Ascending aorta (tissue), 2 donors: ENCODE measurements at regions not wholly inside any gene's neighbourhood (a gene's known extent, or its start where the extent isn't known, plus 50 kb on each side); places are given as distances from the start of the nearest gene placed in this dataset.

Source experiments
- DNase-seq, 2 donors: peaks; one replicate each; pipeline ENCODE4 v3.0.0-alpha.2; 2019; ENCODE audit warnings: low spot score in 2 of 2
- H3K27ac ChIP-seq, 2 donors: fragments of 200-600 bp; sonication (generic); one replicate each; pipeline ENCODE4 v1.5.1; 2016 to 2017; ENCODE audit warnings: mild to moderate bottlenecking in 1 of 2
- H3K27me3 ChIP-seq: fragments of 200-600 bp; sonication (generic); one replicate; pipeline ENCODE4 v1.5.1; 2017
- H3K36me3 ChIP-seq, 2 donors: fragments of 200-600 bp; sonication (generic); one replicate each; pipeline ENCODE4 v1.5.1; 2016
- H3K4me1 ChIP-seq, 2 donors: fragments of 200-600 bp; sonication (generic); one replicate each; pipeline ENCODE4 v1.5.1; 2016 to 2017; ENCODE audit warnings: mild to moderate bottlenecking in 1 of 2
- H3K4me3 ChIP-seq, 2 donors: fragments of 200-600 bp; sonication (generic); one replicate each; pipeline ENCODE4 v1.5.1; 2016 to 2017; ENCODE audit warnings: mild to moderate bottlenecking in 1 of 2
- H3K9me3 ChIP-seq, 2 donors: fragments of 200-600 bp; sonication (generic); one replicate each; pipeline ENCODE4 v1.5.1; 2016
- CTCF ChIP-seq, 3 experiments: fragments of 200-600 bp in 2 of 3; fragments of 450-650 bp in 1 of 3; sonication (generic) in 2 of 3; IDR thresholded peaks; one replicate each; pipeline ENCODE4 v1.5.1; 2016 to 2019; ENCODE audit warnings: antibody characterized with exemption in 3 of 3, mild to moderate bottlenecking in 1 of 3, moderate library complexity in 1 of 3
- intact Hi-C: fragments of 100-400 bp; cut with DNase I; formaldehyde crosslinking; loops from one replicate; pipeline ENCODE4 v1.15.1; 2023

- no peaks in the 10 kb centered on the region for H3K27me3 ChIP-seq
- H3K4me1 ChIP-seq, result no peaks in the 10 kb centered on the region
- DNase-seq, result no peak
- no peaks in the 10 kb centered on the region for H3K9me3 ChIP-seq
- H3K36me3 ChIP-seq, result no peaks in the 10 kb centered on the region
- no peak for TF ChIP-seq CTCF (IDR thresholded peaks at IDR 0.05)
- intact Hi-C loops, result no loop called here
- no peak overlapping the region for H3K4me3 ChIP-seq
- no peak overlapping the region for H3K27ac ChIP-seq
Measured at GRCh38 chr20:4507288-4507719, 179.0 kb upstream of the PRNP start.

- intact Hi-C loops, result no loop called here
- no peak for TF ChIP-seq CTCF (IDR thresholded peaks at IDR 0.05)
- H3K27me3 ChIP-seq, result no peaks in the 10 kb centered on the region
- no peak for DNase-seq
- no peak overlapping the region for H3K4me3 ChIP-seq
- no peaks in the 10 kb centered on the region for H3K9me3 ChIP-seq
- H3K4me1 ChIP-seq, result no peaks in the 10 kb centered on the region
- no peaks in the 10 kb centered on the region for H3K36me3 ChIP-seq
- no peak overlapping the region for H3K27ac ChIP-seq
Measured at GRCh38 chr20:4504814-4505213, 181.4 kb upstream of the PRNP start.

GRCh38 chr20:4502756-4503155 is 183.5 kb upstream of the PRNP start:
- no peaks in the 10 kb centered on the region for H3K27me3 ChIP-seq
- H3K36me3 ChIP-seq, result no peaks in the 10 kb centered on the region
- no peaks in the 10 kb centered on the region for H3K4me1 ChIP-seq
- DNase-seq, result no peak
- intact Hi-C loops, result no loop called here
- no peak overlapping the region for H3K27ac ChIP-seq
- H3K4me3 ChIP-seq, result no peak overlapping the region
- H3K9me3 ChIP-seq, result no peaks in the 10 kb centered on the region
- TF ChIP-seq CTCF (IDR thresholded peaks at IDR 0.05), result no peak

- H3K9me3 ChIP-seq, result no peaks in the 10 kb centered on the region
- intact Hi-C loops, result no loop called here
- TF ChIP-seq CTCF (IDR thresholded peaks at IDR 0.05), result no peak
Measured at GRCh38 chr20:4493386-4493785, 192.9 kb upstream of the PRNP start.

DNA sequence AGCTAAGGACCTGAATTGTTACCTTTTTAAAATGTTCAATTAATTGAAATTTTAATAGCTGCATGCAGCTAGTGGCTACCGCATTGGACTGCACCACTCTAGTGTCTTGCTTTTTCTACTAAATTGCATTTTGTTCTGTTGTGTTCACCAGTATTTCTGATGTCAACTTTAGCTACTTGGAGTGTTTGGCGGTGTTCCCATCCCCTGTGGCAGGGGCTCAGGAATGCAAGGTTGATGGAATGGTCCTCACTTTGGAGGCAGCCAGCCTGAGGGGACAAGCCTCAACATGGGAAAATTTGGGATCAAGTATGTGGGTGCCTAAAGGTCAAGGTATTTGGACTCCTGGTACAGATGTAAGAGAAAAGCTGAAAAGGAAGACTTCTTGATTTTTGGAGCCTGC is 194.6 kb upstream of the PRNP start:
- no peak for TF ChIP-seq CTCF (IDR thresholded peaks at IDR 0.05)
- no peak overlapping the region for H3K4me3 ChIP-seq

More at GRCh38 chr20:4493386-4493785, 192.9 kb upstream of the PRNP start:
- Histone ChIP-seq H3K36me3 (no peaks in the 10 kb centered on the region), H3K27ac (no peak overlapping the region), H3K27me3 (no peaks in the 10 kb centered on the region), H3K4me3 (no peak overlapping the region), H3K4me1 (peaks cover 0 to 6% of the 10 kb centered on the region in 2 donors)
- DNase-seq, result no peak

More for the DNA sequence above, 194.6 kb upstream of the PRNP start:
- Histone ChIP-seq H3K27me3 (no peaks in the 10 kb centered on the region), H3K36me3 (no peaks in the 10 kb centered on the region), H3K9me3 (no peaks in the 10 kb centered on the region), H3K27ac (no peak overlapping the region), H3K4me1 (peaks cover 0 to 6% of the 10 kb centered on the region in 2 donors)
- DNase-seq, result no peak
- intact Hi-C loops, result no loop called here
